ENCODE measurements at regions not wholly inside any gene's neighbourhood (a gene's known extent, or its start where the extent isn't known, plus 50 kb on each side); places are given as distances from the start of the nearest gene placed in this dataset.
"Not testable (repeated sequence)": the region's sequence is repeated elsewhere in the genome, so short reads cannot be mapped to it uniquely, and the experiment has no call there.

GRCh38 chr12:71333418-71333817 is 106.2 kb upstream of the LGR5 start:
- no peaks in the 10 kb centered on the region for H3K36me3 ChIP-seq (ENCODE audit: control insufficient read depth, insufficient read depth, low read length)
- no peaks in the 10 kb centered on the region for H3K9me3 ChIP-seq (ENCODE audit: control insufficient read depth, insufficient read depth, low read length)
- H3K27ac ChIP-seq (ENCODE audit: low read depth, low read length), result no peak overlapping the region
- no peaks in the 10 kb centered on the region for H3K27me3 ChIP-seq (ENCODE audit: control insufficient read depth, insufficient read depth, low read length)
- no peaks in the 10 kb centered on the region for H3K4me1 ChIP-seq (ENCODE audit: control insufficient read depth, insufficient read depth, low read length)
- H3K4me3 ChIP-seq (ENCODE audit: low read depth, low read length), result no peak overlapping the region
- H3K9ac ChIP-seq (ENCODE audit: low read depth, low read length), result no peak overlapping the region

- Histone ChIP-seq H3K27me3 (ENCODE audit: control insufficient read depth, insufficient read depth, low read length) (no peaks in the 10 kb centered on the region), H3K4me3 (ENCODE audit: low read depth, low read length) (no peak overlapping the region), H3K27ac (ENCODE audit: low read depth, low read length) (no peak overlapping the region), H3K4me1 (ENCODE audit: control insufficient read depth, insufficient read depth, low read length) (no peaks in the 10 kb centered on the region), H3K36me3 (ENCODE audit: control insufficient read depth, insufficient read depth, low read length) (no peaks in the 10 kb centered on the region), H3K9ac (ENCODE audit: low read depth, low read length) (no peak overlapping the region), H3K9me3 (ENCODE audit: control insufficient read depth, insufficient read depth, low read length) (no peaks in the 10 kb centered on the region)
These were observed 109.6 kb upstream of the LGR5 start for GRCh38 chr12:71329956-71330355.

- H3K27me3 ChIP-seq (ENCODE audit: control insufficient read depth, insufficient read depth, low read length), result no peaks in the 10 kb centered on the region
- no peaks in the 10 kb centered on the region for H3K4me1 ChIP-seq (ENCODE audit: control insufficient read depth, insufficient read depth, low read length)
- no peak overlapping the region for H3K9ac ChIP-seq (ENCODE audit: low read depth, low read length)
- no peak overlapping the region for H3K4me3 ChIP-seq (ENCODE audit: low read depth, low read length)
- no peaks in the 10 kb centered on the region for H3K36me3 ChIP-seq (ENCODE audit: control insufficient read depth, insufficient read depth, low read length)
- H3K9me3 ChIP-seq (ENCODE audit: control insufficient read depth, insufficient read depth, low read length), result peaks cover 21% of the 10 kb centered on the region; the same call in 1 of the 2 replicates
- H3K27ac ChIP-seq (ENCODE audit: low read depth, low read length), result no peak overlapping the region
These were observed 118.1 kb upstream of the LGR5 start for GRCh38 chr12:71321531-71321930.

GRCh38 chr12:71321130-71321529 is 118.5 kb upstream of the LGR5 start:
- no peaks in the 10 kb centered on the region for H3K36me3 ChIP-seq (ENCODE audit: control insufficient read depth, insufficient read depth, low read length)
- no peak overlapping the region for H3K9ac ChIP-seq (ENCODE audit: low read depth, low read length)
- no peaks in the 10 kb centered on the region for H3K4me1 ChIP-seq (ENCODE audit: control insufficient read depth, insufficient read depth, low read length)
- H3K4me3 ChIP-seq (ENCODE audit: low read depth, low read length), result no peak overlapping the region
- no peak overlapping the region for H3K27ac ChIP-seq (ENCODE audit: low read depth, low read length)
- no peaks in the 10 kb centered on the region for H3K27me3 ChIP-seq (ENCODE audit: control insufficient read depth, insufficient read depth, low read length)
- peaks cover 21% of the 10 kb centered on the region; the same call in 1 of the 2 replicates for H3K9me3 ChIP-seq (ENCODE audit: control insufficient read depth, insufficient read depth, low read length)

- Histone ChIP-seq H3K4me1 (ENCODE audit: control insufficient read depth, insufficient read depth, low read length) (no peaks in the 10 kb centered on the region), H3K27me3 (ENCODE audit: control insufficient read depth, insufficient read depth, low read length) (no peaks in the 10 kb centered on the region), H3K9me3 (ENCODE audit: control insufficient read depth, insufficient read depth, low read length) (peaks cover under 1% of the 10 kb centered on the region; the same call in 1 of the 2 replicates), H3K27ac (ENCODE audit: low read depth, low read length) (no peak overlapping the region), H3K9ac (ENCODE audit: low read depth, low read length) (no peak overlapping the region), H3K36me3 (ENCODE audit: control insufficient read depth, insufficient read depth, low read length) (no peaks in the 10 kb centered on the region), H3K4me3 (ENCODE audit: low read depth, low read length) (no peak overlapping the region)
These were observed 124.1 kb upstream of the LGR5 start for GRCh38 chr12:71315328-71315985.

- no peak overlapping the region for H3K4me3 ChIP-seq (ENCODE audit: low read depth, low read length)
- no peak overlapping the region for H3K9ac ChIP-seq (ENCODE audit: low read depth, low read length)
- H3K4me1 ChIP-seq (ENCODE audit: control insufficient read depth, insufficient read depth, low read length), result no peaks in the 10 kb centered on the region
- H3K27me3 ChIP-seq (ENCODE audit: control insufficient read depth, insufficient read depth, low read length), result no peaks in the 10 kb centered on the region
- no peaks in the 10 kb centered on the region for H3K36me3 ChIP-seq (ENCODE audit: control insufficient read depth, insufficient read depth, low read length)
- no peak overlapping the region for H3K27ac ChIP-seq (ENCODE audit: low read depth, low read length)
- H3K9me3 ChIP-seq (ENCODE audit: control insufficient read depth, insufficient read depth, low read length), result no peaks in the 10 kb centered on the region
These were observed 126.7 kb upstream of the LGR5 start for GRCh38 chr12:71312768-71313403.

- H3K36me3 ChIP-seq (ENCODE audit: control insufficient read depth, insufficient read depth, low read length); H3K9ac ChIP-seq (ENCODE audit: low read depth, low read length); H3K4me1 ChIP-seq (ENCODE audit: control insufficient read depth, insufficient read depth, low read length); H3K9me3 ChIP-seq (ENCODE audit: control insufficient read depth, insufficient read depth, low read length); H3K4me3 ChIP-seq (ENCODE audit: low read depth, low read length); H3K27ac ChIP-seq (ENCODE audit: low read depth, low read length); H3K27me3 ChIP-seq (ENCODE audit: control insufficient read depth, insufficient read depth, low read length): not testable (repeated sequence)
These were observed 128.0 kb upstream of the LGR5 start for GRCh38 chr12:71311611-71312010.

GRCh38 chr12:71306808-71307207 is 132.8 kb upstream of the LGR5 start:
- H3K27ac ChIP-seq (ENCODE audit: low read depth, low read length), result no peak overlapping the region
- H3K27me3 ChIP-seq (ENCODE audit: control insufficient read depth, insufficient read depth, low read length), result no peaks in the 10 kb centered on the region
- no peak overlapping the region for H3K4me3 ChIP-seq (ENCODE audit: low read depth, low read length)
- no peaks in the 10 kb centered on the region for H3K9me3 ChIP-seq (ENCODE audit: control insufficient read depth, insufficient read depth, low read length)
- H3K36me3 ChIP-seq (ENCODE audit: control insufficient read depth, insufficient read depth, low read length), result no peaks in the 10 kb centered on the region
- H3K4me1 ChIP-seq (ENCODE audit: control insufficient read depth, insufficient read depth, low read length), result no peaks in the 10 kb centered on the region
- no peak overlapping the region for H3K9ac ChIP-seq (ENCODE audit: low read depth, low read length)

- Histone ChIP-seq H3K27me3 (ENCODE audit: control insufficient read depth, insufficient read depth, low read length) (no peaks in the 10 kb centered on the region), H3K4me3 (ENCODE audit: low read depth, low read length) (no peak overlapping the region), H3K27ac (ENCODE audit: low read depth, low read length) (no peak overlapping the region), H3K4me1 (ENCODE audit: control insufficient read depth, insufficient read depth, low read length) (no peaks in the 10 kb centered on the region), H3K36me3 (ENCODE audit: control insufficient read depth, insufficient read depth, low read length) (no peaks in the 10 kb centered on the region), H3K9ac (ENCODE audit: low read depth, low read length) (no peak overlapping the region), H3K9me3 (ENCODE audit: control insufficient read depth, insufficient read depth, low read length) (no peaks in the 10 kb centered on the region)
These were observed 135.3 kb upstream of the LGR5 start for GRCh38 chr12:71304306-71304705.

- no peaks in the 10 kb centered on the region for H3K36me3 ChIP-seq (ENCODE audit: control insufficient read depth, insufficient read depth, low read length)
- H3K27me3 ChIP-seq (ENCODE audit: control insufficient read depth, insufficient read depth, low read length), result no peaks in the 10 kb centered on the region
- H3K4me1 ChIP-seq (ENCODE audit: control insufficient read depth, insufficient read depth, low read length), result no peaks in the 10 kb centered on the region
- no peak overlapping the region for H3K9ac ChIP-seq (ENCODE audit: low read depth, low read length)
- no peaks in the 10 kb centered on the region for H3K9me3 ChIP-seq (ENCODE audit: control insufficient read depth, insufficient read depth, low read length)
- no peak overlapping the region for H3K27ac ChIP-seq (ENCODE audit: low read depth, low read length)
- H3K4me3 ChIP-seq (ENCODE audit: low read depth, low read length), result no peak overlapping the region
These were observed 136.4 kb upstream of the LGR5 start for GRCh38 chr12:71303199-71303598.

GRCh38 chr12:71300772-71301675 is 138.6 kb upstream of the LGR5 start:
- H3K27me3 ChIP-seq (ENCODE audit: control insufficient read depth, insufficient read depth, low read length), result no peaks in the 10 kb centered on the region
- no peak overlapping the region for H3K9ac ChIP-seq (ENCODE audit: low read depth, low read length)

More at GRCh38 chr12:71300772-71301675, 138.6 kb upstream of the LGR5 start:
- no peaks in the 10 kb centered on the region for H3K9me3 ChIP-seq (ENCODE audit: control insufficient read depth, insufficient read depth, low read length)
- H3K4me1 ChIP-seq (ENCODE audit: control insufficient read depth, insufficient read depth, low read length), result no peaks in the 10 kb centered on the region
- no peak overlapping the region for H3K4me3 ChIP-seq (ENCODE audit: low read depth, low read length)
- no peak overlapping the region for H3K27ac ChIP-seq (ENCODE audit: low read depth, low read length)
- no peaks in the 10 kb centered on the region for H3K36me3 ChIP-seq (ENCODE audit: control insufficient read depth, insufficient read depth, low read length)

Data from HUES48 (cell line).